CD4-positive, alpha-beta T cell treated with Interleukin-17A for 1 hour (primary cell): ENCODE measurements at regions not wholly inside any gene's neighbourhood (a gene's known extent, or its start where the extent isn't known, plus 50 kb on each side); places are given as distances from the start of the nearest gene placed in this dataset.
"Not testable (repeated sequence)": the region's sequence is repeated elsewhere in the genome, so short reads cannot be mapped to it uniquely, and the experiment has no call there.

Source experiments
- DNase-seq: peaks from one replicate; pipeline ENCODE4 v3.0.0-alpha.2; 2020

DNA sequence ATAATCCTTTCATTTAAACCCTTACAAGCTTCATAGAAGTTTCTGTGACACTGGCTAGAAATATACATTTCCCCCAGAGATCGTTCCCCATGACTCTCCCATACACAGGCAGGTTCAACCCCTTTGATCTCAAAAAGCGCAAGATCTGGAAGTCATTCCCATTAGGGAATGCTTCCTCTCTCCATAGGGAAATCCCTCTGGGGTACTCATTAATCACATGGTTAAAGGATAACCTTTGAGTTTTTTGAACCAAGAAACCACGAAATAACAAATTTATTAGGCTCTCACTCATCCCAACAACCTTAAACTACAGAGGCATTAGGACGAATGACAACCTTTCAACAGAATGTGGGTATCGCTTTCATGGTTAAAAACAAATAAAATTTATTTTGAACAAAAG, 211.9 kb upstream of the PRICKLE2 start:
- no peak for DNase-seq

DNA sequence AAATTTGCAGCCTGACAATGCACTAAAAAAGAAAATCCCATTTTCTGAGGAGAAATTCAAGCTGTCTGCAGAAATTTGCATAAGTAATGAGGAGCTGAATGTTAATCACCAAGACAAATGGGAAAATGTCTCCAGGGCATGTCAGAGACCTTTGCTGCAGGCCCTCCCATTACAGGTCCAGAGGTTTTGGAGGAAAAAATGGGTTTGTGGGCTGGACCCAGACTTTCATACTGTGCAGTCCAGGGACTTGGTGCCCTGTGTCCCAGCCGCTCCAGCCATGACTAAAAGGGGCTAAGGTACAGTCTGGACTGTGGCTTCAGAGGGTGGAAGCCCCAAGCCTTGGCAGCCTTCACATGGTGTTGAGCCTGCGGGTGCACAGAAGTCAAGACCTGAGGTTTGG, 209.8 kb upstream of the PRICKLE2 start:
- DNase-seq = not testable (repeated sequence)

DNA sequence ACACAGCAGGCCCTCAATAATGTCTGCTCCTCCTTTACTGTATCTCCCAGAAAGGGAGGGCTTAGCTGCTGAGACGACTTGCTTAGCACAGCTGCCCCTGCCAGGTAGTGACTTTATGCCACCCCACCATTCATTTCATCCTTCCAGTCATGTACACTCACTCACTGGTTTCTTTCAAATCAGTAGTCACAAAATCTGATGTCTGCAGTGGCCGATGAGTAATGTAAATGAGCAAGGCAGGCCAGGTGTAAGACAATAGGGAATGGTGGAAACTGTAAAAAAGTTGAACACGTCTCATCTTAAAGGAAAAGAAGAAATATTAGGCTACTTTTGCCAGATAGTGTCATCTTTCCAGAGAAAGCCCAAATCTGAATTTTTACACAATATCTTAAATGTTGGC, 207.6 kb upstream of the PRICKLE2 start:
- no peak for DNase-seq

DNA sequence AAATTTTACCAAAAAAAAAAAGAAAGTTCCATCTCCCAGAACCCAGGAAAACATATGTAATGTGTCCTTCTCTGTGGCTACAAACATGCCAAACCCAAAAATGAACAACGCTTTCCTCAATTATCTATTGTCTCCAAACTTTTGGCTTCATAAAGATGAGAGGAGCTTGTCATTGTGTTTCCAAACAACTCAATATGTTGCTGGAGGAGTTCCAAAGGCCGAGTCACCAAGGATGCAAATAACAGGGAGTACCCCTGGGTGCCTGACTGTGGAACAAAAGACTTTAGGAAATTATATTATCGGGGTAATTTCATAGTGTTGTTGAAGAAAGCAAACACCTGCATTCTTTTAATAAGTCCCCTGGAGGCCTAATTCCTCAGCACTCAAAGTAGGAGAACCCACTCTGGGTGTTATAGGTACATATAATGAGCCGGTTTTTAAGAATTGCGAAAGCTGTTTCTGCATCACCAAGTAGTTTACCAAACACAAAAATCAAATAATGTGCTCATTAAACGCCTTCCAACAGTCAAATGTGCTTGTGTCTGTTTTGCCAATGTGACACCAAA, 206.3 kb upstream of the PRICKLE2 start:
- no peak for DNase-seq

DNA sequence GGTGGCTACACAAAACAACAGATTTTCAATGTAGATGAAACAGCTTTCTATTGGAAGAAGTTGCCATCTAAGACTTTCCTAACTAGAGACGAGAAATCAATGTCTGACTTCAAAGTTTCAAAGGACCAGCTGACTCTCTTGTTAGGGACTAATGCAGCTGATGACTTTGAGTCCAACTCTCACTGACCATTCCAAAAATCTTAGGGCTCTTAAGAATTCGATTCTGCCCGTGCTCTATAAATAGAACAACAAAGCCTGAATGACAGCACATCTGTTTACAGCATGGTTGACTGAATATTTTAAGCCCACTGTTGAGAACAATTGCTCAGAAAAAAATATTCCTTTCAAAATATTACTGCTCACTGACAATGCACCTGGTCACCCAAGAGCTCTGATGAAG, 202.4 kb upstream of the PRICKLE2 start:
- DNase-seq = no peak

DNA sequence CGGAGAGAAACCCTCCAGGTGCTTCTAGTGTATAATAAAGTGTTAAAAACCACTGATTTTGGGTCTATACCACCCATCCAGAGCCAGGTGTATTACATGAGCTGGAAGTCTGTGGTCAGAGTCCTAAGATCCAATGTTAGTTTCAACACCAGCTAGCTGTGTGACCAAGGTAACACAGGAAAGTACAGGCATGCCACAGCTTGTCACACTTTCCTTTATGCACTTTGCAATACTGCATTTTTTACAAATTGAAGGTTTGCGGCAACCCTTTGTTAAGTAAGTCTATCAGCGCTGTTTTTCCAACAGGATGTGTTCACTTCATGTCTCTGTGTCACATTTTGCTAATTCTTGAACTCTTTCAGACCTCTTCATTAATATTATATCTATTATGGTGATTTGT, 201.3 kb upstream of the PRICKLE2 start:
- no peak for DNase-seq

DNA sequence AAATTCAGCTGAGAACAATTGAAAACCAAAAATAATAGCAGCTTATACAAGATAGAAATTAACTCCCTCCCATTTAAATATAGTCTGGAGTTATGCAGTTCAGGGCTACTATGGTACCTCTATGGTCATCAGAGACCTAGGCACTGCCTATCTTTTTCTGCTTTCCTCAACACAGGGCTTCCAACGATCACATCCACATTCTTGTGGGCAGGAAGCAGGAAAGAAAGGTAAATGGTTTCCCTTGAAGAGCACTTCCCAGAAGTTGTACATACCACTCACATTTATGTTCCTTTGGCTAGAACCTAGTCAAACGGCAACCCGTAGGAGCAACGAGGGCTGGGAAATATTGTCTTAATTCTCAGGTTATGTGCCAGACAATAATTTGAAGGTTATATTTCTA, 197.7 kb upstream of the PRICKLE2 start:
- DNase-seq = no peak

DNA sequence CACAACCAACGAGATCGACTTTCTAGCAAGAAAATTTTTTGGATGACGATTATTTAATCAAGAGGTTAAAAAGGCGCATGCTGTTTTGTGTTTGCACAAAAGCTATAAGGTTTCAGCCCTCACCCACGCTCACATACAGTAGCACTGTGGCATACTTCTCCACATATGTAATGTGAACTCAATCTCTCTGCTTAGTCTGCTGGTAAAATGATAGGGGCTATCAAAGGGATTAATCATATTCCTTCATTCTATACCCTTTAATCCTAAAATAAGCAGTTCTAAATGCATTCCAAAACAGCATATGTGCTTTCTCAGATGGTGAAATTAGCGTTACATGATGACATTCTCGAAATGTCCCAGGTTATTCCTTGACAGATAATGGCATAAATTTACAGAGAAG, 196.9 kb upstream of the PRICKLE2 start:
- DNase-seq = no peak

DNA sequence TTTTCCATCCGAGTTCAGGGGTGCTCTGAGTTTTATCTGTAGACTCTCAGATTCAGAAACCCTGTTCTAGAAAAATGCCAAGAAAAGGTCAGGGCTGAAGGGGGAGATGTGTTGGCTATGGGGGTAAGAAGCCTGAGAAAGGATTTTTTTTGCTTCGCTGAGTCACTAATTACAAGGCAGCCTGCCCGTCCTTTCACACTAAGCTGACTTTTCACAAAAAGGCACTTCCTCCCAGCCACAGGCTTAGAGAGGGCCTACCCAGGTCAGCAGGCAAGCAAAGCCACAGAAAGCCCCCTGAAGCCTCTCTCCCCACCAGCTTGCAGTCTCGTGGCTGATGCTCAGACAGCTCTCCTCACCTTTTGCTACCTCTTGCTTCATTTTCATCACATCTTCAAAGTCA, 192.6 kb upstream of the PRICKLE2 start:
- DNase-seq = no peak

DNA sequence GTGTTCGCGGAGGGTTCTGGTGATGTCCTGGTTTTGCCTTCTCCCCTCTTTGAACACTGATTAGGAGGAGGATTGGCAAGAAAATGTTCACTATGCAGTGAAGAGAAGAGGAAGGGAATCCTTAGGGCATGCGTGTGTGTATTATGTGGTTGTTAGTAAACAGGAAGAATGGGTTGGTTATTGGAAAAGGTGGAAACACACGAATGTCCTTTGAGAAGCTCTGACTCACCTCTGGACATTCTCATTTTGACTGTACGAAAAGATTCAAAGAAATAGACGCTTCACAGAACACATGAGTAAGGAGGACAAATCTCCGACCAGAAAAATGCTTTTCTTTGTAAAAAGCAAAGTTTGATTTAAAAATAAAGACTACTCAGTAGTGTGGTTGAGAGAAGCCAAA, 188.8 kb upstream of the PRICKLE2 start:
- no peak for DNase-seq

DNA sequence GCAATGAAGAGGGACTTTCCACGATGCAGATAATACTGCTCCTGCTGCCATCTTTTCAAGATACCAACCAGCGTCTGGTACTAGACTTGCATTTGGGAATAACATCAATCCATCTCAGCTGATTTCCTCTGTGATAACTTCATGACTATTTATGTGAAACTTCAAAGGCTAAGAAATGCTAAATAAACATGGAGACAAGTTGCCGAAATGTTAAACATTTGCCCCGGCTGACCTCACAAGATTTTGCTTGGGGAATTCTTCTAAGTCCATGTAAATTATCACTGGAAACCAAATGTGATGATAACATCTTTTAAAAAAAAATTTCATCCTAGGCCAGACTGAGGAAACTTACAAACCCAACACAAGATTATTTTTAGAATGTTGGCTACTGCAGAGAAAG, 185.8 kb upstream of the PRICKLE2 start:
- no peak for DNase-seq

DNA sequence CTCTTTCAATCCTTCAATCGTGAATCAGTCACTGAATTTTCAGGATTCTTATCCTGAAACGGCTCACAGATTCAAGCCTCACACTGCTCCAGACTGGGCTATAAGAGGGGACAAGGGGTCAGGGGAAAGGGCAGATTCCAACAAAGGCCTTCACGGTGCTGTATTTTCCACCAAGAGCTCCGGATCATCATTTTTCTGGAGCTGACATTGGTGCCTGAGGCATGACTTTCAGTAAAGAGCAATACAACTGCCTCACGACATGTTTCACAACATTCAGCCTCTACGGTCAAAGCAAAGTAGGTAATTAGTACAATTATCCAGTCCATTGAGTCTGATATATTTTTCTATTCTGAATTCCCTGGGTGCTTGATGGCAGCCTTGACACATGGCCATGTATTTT, 185.0 kb upstream of the PRICKLE2 start:
- no peak for DNase-seq

DNA sequence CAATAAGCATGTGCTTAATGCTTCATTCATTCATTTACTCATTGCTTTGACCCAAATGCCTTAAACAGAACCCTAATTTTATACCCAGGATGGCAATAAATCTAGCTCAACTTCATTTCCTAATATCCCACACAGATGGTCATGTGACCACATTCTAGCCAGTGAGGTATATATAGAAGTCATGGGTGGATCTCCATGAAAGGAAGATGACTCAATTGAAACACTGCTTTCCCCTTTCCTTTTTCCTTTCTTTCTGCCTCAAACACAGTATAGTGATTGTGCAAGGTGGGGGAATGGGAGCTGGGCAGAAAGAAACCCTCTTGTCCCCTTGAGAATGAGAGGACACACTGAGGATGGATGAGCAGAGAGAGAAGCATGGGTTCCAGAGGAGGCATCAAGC, 183.5 kb upstream of the PRICKLE2 start:
- DNase-seq = no peak

DNA sequence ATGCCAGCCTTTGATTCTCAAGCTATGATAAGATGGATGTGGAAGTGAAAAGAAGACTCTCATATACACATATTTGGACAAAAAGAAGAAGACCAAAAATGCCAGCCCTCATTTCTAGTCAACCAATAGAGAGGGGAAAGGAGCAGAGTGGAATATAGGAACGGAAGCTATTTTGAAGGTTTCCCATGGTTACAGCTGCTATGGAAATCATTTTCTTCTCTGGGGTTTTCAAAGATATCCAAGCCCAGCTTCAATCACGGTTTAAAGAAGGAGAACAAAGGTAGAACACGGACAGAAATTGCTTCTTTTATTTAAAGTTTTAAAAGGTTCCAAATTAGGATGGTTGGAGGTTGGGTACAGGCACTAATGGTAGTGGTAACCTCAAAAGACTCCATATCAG, 181.0 kb upstream of the PRICKLE2 start:
- DNase-seq = no peak

DNA sequence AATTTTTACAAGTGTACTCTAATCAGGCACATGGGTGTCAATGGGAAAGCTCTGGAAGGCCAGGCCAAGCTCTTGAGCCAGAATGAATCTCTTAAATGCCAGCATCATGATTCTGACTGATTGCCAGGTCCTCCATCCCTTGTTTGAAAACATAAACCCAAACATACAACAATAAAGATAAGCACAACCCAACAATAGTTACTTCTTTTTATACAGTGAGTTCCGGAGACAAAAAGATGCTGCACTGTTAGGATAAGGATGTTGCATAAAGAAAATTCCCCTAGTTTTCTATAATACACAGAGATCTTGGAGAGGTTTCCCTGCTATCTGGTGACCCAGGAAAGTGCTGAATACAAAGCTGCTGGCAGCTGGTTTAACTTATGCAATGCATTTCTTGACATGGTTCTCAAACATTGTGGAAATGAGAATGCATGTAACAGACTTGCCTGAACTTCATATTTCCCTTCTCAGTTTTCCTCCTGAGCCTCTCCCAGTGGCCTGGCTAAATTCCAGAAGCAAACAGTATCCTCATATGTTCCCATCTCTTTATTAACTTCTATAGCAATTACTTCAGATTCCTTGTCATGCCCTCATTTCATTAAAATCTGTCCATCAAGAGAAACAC, 180.1 kb upstream of the PRICKLE2 start:
- DNase-seq = no peak

DNA sequence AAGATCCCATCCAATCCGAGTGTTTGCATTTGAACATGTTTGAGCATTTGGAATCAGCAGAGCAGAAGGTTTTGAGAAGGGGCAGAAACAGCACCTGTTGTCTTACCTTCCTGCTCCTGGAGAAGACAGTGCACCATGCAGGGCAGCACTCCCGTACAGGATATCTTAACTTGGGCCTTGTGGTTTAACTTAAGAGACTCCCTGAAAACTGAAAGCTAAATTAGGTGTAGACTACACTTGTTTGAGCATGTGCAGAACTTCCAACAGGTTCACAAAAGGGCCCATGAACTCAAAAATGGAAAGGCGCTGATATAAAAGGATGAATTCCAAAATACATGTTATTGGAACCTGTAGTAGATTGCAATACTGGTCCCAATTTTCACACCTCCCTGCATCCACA, 175.4 kb upstream of the PRICKLE2 start:
- DNase-seq = no peak

DNA sequence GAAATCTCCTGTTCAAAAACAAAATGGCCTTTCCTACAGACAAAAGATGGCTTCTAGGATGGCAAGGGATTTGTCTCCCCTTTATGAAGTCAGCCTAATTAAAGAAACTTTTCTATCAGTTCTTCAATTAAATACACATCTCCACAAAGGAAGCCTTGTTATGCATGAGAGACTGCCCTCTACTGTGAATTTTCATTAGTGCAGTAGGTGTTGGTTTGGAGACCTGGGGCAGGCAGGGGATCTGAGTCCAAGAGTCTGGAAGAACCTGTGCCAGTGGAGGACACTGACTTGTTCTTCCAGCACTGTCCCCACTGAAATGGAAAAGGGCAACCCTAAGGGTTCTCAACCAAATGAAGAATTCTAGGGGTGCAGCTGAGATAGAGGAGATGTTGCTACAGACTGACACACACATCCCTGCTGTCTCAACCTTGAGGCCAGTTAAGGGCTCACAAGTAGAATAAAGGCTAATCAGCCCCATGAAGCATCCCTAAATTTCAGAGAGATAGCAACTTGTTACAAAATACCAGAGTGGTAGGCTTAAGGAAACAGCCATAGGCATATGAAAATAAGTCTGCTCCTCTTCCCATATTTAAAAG, 174.0 kb upstream of the PRICKLE2 start:
- peak; percentile 10 for DNase-seq

DNA sequence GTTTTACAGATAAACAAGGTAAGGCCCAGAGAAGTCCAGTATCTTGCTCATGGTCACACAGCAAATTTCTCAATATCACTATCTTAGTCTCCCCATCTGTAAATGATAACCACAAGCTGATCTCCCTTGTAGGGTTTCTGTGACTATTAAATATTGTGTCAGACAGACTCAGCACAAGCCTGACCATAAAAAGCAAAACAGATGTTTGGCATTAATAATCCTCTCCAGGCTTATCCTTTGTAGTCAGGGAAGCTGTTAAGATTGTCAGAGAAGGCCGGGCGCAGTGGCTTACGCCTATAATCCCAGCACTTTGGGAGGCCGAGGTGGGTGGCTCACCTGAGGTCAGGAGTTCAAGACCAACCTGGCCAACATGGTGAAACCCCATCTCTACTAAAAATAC, 173.2 kb upstream of the PRICKLE2 start:
- no peak for DNase-seq

DNA sequence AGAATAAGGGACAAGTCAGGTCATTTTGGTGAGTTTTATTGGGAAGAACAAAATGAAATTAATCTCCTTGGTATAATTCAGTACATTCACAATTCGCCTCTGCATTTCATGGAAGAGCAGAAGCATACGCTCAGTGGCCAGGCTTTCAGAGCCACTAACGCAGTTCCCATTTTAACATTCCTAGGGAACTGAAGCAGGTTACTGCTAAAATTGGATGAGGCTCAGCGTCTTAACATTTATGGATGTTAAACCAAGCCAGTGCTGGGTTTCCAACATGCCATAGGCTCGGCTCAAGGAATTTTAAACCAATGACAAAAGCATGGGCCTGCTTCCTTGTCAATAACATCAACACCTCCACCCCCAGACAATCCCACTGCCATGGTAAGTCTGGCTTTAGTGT, 172.7 kb upstream of the PRICKLE2 start:
- DNase-seq = no peak

DNA sequence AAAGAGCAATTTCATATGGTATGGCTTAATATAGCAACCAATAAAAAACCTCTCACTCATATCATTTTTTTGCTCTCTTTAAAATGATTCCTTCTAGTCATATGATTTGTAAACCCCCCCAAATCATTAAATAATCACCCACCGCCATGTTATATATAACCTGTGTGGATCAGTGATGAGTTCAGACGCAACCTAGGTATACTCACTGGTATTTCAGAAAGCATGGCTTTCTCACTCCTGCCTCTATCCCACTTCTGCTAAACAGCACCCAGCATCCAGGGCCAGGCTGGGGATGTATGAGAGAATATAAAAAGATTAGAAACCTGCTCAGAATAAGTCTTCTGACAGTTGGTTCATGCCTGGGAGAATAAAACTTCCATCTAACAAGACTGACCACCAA, 172.3 kb upstream of the PRICKLE2 start:
- DNase-seq = no peak

DNA sequence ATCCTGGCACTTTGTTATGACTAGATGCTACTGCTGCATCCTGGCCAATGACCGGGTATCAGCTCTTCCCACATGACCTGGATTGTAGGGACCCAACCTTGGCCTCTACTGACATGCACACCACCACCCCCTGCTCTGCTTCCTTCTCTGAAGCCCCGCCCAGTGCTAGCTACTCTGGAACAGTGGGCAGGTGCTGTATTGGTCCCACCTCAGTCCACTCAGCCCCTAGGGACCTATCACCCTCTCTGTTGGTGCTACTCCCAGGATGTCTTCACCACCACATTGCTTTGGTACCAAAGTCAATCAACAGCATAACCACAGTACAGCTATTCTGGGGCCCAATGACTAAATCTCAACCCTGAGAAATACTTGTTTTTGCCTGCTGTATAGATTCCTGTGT, 170.2 kb upstream of the PRICKLE2 start:
- DNase-seq = no peak

DNA sequence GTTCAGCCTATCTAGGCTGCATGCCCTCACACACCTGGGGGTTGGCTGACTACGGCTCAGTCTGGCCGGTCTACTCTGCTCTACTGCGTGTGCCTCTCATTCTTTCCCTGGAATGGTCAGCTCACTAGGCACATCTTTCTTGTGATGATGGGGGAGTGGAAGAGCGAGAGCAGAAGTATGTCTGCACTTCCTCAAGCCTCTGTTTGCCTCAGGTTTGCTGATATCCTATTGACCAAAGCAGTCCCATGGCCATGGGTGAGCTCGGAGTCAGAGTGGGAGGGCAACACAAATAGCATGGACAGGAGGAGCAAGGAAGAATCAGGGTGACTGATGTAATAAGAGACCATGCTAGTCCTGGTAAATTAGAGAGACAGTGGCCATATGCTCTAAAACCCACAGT, 167.9 kb upstream of the PRICKLE2 start:
- no peak for DNase-seq

DNA sequence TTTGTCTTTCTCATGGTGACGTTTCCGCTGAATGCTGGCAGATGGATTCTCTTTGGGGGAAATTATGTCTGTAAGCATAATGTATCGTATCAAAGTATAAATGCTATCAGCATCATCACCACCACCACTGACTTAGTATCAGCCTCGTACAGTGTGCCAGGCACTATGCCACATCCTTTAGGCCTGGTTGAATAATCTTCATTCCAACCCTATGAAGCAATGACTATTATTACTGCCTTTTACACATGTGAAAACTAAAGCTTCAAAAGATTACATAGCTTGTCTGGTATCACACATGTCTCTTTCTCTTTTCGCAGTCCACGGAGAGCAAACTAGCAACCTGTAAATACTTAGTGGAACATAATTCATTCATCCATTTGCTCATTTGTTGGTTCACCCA, 166.7 kb upstream of the PRICKLE2 start:
- no peak for DNase-seq

DNA sequence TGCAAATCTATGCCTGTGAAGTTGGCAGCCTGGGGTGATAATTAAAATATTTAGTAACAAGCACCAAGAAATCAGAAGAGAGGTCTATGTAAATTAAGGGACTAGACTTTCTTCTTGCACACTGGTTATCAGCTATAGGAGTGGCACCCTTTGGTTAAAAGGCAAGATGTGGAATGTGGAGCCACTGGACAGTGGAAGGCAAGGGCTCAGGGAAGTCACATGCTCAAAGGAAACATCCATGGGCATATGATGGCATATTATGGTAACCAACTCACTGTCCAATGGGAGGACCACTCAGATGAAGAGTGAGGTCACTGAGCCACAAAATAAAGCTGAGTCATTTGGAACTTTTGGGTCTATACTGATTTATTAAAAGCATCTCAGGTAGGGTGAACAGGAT, 165.6 kb upstream of the PRICKLE2 start:
- no peak for DNase-seq

DNA sequence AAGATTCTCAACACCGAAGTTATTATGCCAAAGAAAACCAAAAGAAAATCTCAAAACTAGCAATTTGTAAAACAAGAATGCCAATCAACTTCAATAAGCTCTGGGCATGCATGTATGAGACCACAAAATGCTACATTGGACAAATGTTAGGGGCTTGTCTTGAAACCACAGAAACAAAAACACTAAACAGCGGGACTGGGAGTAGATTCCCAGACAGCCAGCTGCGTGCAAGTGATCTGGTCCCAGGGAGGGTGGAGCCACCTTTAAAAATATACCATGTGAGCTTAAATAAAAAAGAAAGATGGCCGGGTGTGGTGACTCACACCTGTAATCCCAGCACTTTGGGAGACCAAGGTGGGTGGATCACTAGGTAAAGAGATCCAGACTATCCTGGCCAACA, 163.6 kb upstream of the PRICKLE2 start:
- no peak for DNase-seq
